ENCODE measurements at regions not wholly inside any gene's neighbourhood (a gene's known extent, or its start where the extent isn't known, plus 50 kb on each side); places are given as distances from the start of the nearest gene placed in this dataset.

- Mint-ChIP-seq H3K27ac (no peak overlapping the region), H3K9me3 (no peaks in the 10 kb centered on the region), H3K36me3 (no peaks in the 10 kb centered on the region), H3K4me1 (no peaks in the 10 kb centered on the region), H3K27me3 (ENCODE audit: low read depth in 3 of 3) (peaks cover 0 to 9% (median 5%) of the 10 kb centered on the region in 3 donors), H3K4me3 (no peak overlapping the region)
- H3K27ac ChIP-seq (ENCODE audit: low read depth in 1 of 2, low read length in 2 of 2) = no peak overlapping the region
- H3K9me3 ChIP-seq (replicated peaks in 1 of 2; ENCODE audit: control insufficient read depth in 1 of 2, insufficient read depth in 1 of 2, low read length in 2 of 2) = no peaks in the 10 kb centered on the region
- peaks cover 0 to 2% of the 10 kb centered on the region in 2 donors for H3K27me3 ChIP-seq (ENCODE audit: control insufficient read depth in 2 of 2, insufficient read depth in 2 of 2, low read length in 2 of 2)
- no CpG with 5 or more reads among the region's 1 CpG for WGBS (ENCODE audit: insufficient coverage)
- no peaks in the 10 kb centered on the region for H4K20me1 ChIP-seq (ENCODE audit: insufficient read depth, low read length)
- TF ChIP-seq, protein P1, sequence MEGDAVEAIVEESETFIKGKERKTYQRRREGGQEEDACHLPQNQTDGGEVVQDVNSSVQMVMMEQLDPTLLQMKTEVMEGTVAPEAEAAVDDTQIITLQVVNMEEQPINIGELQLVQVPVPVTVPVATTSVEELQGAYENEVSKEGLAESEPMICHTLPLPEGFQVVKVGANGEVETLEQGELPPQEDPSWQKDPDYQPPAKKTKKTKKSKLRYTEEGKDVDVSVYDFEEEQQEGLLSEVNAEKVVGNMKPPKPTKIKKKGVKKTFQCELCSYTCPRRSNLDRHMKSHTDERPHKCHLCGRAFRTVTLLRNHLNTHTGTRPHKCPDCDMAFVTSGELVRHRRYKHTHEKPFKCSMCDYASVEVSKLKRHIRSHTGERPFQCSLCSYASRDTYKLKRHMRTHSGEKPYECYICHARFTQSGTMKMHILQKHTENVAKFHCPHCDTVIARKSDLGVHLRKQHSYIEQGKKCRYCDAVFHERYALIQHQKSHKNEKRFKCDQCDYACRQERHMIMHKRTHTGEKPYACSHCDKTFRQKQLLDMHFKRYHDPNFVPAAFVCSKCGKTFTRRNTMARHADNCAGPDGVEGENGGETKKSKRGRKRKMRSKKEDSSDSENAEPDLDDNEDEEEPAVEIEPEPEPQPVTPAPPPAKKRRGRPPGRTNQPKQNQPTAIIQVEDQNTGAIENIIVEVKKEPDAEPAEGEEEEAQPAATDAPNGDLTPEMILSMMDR (IDR thresholded peaks at IDR 0.05) = no peak
- no peaks in the 10 kb centered on the region for H3K4me1 ChIP-seq (ENCODE audit: control insufficient read depth in 1 of 2, insufficient read depth in 2 of 2, low read length in 2 of 2)
- no peak overlapping the region for H3K4me3 ChIP-seq (replicated peaks in 1 of 3; ENCODE audit: low read depth in 2 of 3, low read length in 3 of 3)
- no peaks in the 10 kb centered on the region for H3K79me2 ChIP-seq (ENCODE audit: insufficient read depth, low read length)
- no peak for DNase-seq
- no peak overlapping the region for H3K4me2 ChIP-seq (replicated peaks; ENCODE audit: extremely low read depth, low read length, poor library complexity, severe bottlenecking)
- no peak overlapping the region for H3K9ac ChIP-seq (ENCODE audit: insufficient read depth, low read length, poor library complexity, severe bottlenecking)
- no peak overlapping the region for H2AFZ ChIP-seq (ENCODE audit: insufficient read depth, low read depth, low read length, poor library complexity, severe bottlenecking)
- no peaks in the 10 kb centered on the region for H3K36me3 ChIP-seq (replicated peaks in 1 of 2; ENCODE audit: control insufficient read depth in 1 of 2, insufficient read depth in 2 of 2, low read length in 2 of 2)
- intact Hi-C loops (cut with micrococcal nuclease) = no loop called here
These were observed 115.3 kb upstream of the TANK start for GRCh38 chr2:161044921-161045320.

- peaks cover 0 to 2% of the 10 kb centered on the region in 2 donors for H3K27me3 ChIP-seq (ENCODE audit: control insufficient read depth in 2 of 2, insufficient read depth in 2 of 2, low read length in 2 of 2)
- H3K36me3 ChIP-seq (replicated peaks in 1 of 2; ENCODE audit: control insufficient read depth in 1 of 2, insufficient read depth in 2 of 2, low read length in 2 of 2) = no peaks in the 10 kb centered on the region
- no peaks in the 10 kb centered on the region for H3K79me2 ChIP-seq (ENCODE audit: insufficient read depth, low read length)
- no CpG with 5 or more reads among the region's 1 CpG for WGBS (ENCODE audit: insufficient coverage)
- no peak overlapping the region for H3K4me2 ChIP-seq (replicated peaks; ENCODE audit: extremely low read depth, low read length, poor library complexity, severe bottlenecking)
- H2AFZ ChIP-seq (ENCODE audit: insufficient read depth, low read depth, low read length, poor library complexity, severe bottlenecking) = no peak overlapping the region
- no peaks in the 10 kb centered on the region for H3K9me3 ChIP-seq (replicated peaks in 1 of 2; ENCODE audit: control insufficient read depth in 1 of 2, insufficient read depth in 1 of 2, low read length in 2 of 2)
- no peaks in the 10 kb centered on the region for H3K4me1 ChIP-seq (ENCODE audit: control insufficient read depth in 1 of 2, insufficient read depth in 2 of 2, low read length in 2 of 2)
- no peaks in the 10 kb centered on the region for H4K20me1 ChIP-seq (ENCODE audit: insufficient read depth, low read length)
- no peak overlapping the region for H3K27ac ChIP-seq (ENCODE audit: low read depth in 1 of 2, low read length in 2 of 2)
- no peak overlapping the region for H3K4me3 ChIP-seq (replicated peaks in 1 of 3; ENCODE audit: low read depth in 2 of 3, low read length in 3 of 3)
- peaks cover 0 to 9% (median 8%) of the 10 kb centered on the region in 3 donors for H3K27me3 Mint-ChIP-seq (ENCODE audit: low read depth in 3 of 3)
- no peaks in the 10 kb centered on the region for H3K9me3 Mint-ChIP-seq
- DNase-seq = no peak
- no peak overlapping the region for H3K9ac ChIP-seq (ENCODE audit: insufficient read depth, low read length, poor library complexity, severe bottlenecking)
- intact Hi-C loops (cut with micrococcal nuclease) = no loop called here
- no peak overlapping the region for H3K27ac Mint-ChIP-seq
- H3K4me1 Mint-ChIP-seq = no peaks in the 10 kb centered on the region
- H3K4me3 Mint-ChIP-seq = no peak overlapping the region
- TF ChIP-seq, protein P1 (IDR thresholded peaks at IDR 0.05) = no peak
- H3K36me3 Mint-ChIP-seq = no peaks in the 10 kb centered on the region
These were observed 114.5 kb upstream of the TANK start for GRCh38 chr2:161045726-161046125.

All from CD14-positive monocyte (primary cell).